ENCODE measurements at regions not wholly inside any gene's neighbourhood (a gene's known extent, or its start where the extent isn't known, plus 50 kb on each side); places are given as distances from the start of the nearest gene placed in this dataset.

GRCh38 chr12:93186621-93187020, 191.1 kb upstream of the NUDT4 start:
- Histone ChIP-seq H3K79me2 (ENCODE audit: control insufficient read depth in 1 of 2, insufficient read depth in 2 of 2, low read length in 2 of 2) (no peaks in the 10 kb centered on the region), H3K27ac (ENCODE audit: low read depth, low read length) (no peak overlapping the region), H2BK5ac (ENCODE audit: low read depth, low read length) (no peak overlapping the region), H4K20me1 (replicated peaks in 1 of 2; ENCODE audit: control insufficient read depth in 1 of 2, insufficient read depth in 2 of 2, low read length in 2 of 2) (no peaks in the 10 kb centered on the region), H3K23ac (ENCODE audit: insufficient read length) (no peak overlapping the region), H3K4me3 (ENCODE audit: extremely low read depth in 1 of 4, insufficient read depth in 2 of 4, low read depth in 3 of 4, low read length in 4 of 4) (no peak overlapping the region), H3K23me2 (ENCODE audit: low read depth, low read length) (peaks cover 1% of the 10 kb centered on the region; the same call in 1 of the 2 replicates), H2BK15ac (ENCODE audit: low read length) (no peak overlapping the region), H4K8ac (ENCODE audit: extremely low read depth, insufficient read depth, low read length) (no peak overlapping the region), H3K4me1 (replicated peaks in 1 of 4; ENCODE audit: control insufficient read depth in 3 of 4, insufficient read depth in 4 of 4, low read length in 3 of 4) (no peaks in the 10 kb centered on the region), H4K5ac (ENCODE audit: insufficient read length, low read depth, low read length) (no peak overlapping the region), H2AK5ac (ENCODE audit: low read depth, low read length) (no peak overlapping the region), H4K91ac (replicated peaks; ENCODE audit: insufficient read length, low read length) (no peak overlapping the region), H3K4ac (replicated peaks; ENCODE audit: insufficient read length, low read depth, low read length) (no peak overlapping the region), H3K4me2 (ENCODE audit: insufficient read depth in 1 of 2, low read depth in 2 of 2, low read length in 2 of 2) (no peak overlapping the region), H2AFZ (ENCODE audit: low read length) (no peak overlapping the region), H3K9ac (replicated peaks in 1 of 4; ENCODE audit: extremely low read depth in 1 of 4, low read depth in 3 of 4, low read length in 3 of 4) (no peak overlapping the region), H2BK12ac (ENCODE audit: low read depth, low read length) (no peak overlapping the region), H3K18ac (ENCODE audit: extremely low read depth, low read length) (no peak overlapping the region), H3K9me3 (ENCODE audit: insufficient read depth in 2 of 2, low read depth in 1 of 2, low read length in 1 of 2) (no peaks in the 10 kb centered on the region), H3K14ac (ENCODE audit: insufficient read length) (no peak overlapping the region), H2BK20ac (ENCODE audit: low read length) (no peak overlapping the region), H3K27me3 (replicated peaks in 1 of 4; ENCODE audit: control insufficient read depth in 3 of 4, extremely low read depth in 1 of 4, insufficient read depth in 3 of 4, low read length in 3 of 4) (no peaks in the 10 kb centered on the region), H3K79me1 (ENCODE audit: low read depth, low read length) (no peaks in the 10 kb centered on the region), H3K36me3 (ENCODE audit: control insufficient read depth in 2 of 4, insufficient read depth in 4 of 4, low read length in 3 of 4) (no peaks in the 10 kb centered on the region), H3K56ac (replicated peaks; ENCODE audit: insufficient read length, low read depth, low read length) (no peak overlapping the region), H2BK120ac (replicated peaks; ENCODE audit: low read depth, low read length) (no peak overlapping the region)
- ChIA-PET POLR2A (ENCODE audit: partially characterized antibody) (no interaction called here), CTCF (ENCODE audit: partially characterized antibody) (interaction anchor here (1.0 to 1.5 kb wide), 2 partner anchors 30 to 211 kb away, joined by 3 to 4 read pairs; no protein-coding TSS in a partner anchor)
- WGBS, 2 experiments (ENCODE audit: extremely low coverage in 1 of 2, insufficient coverage in 1 of 2, insufficient read length in 1 of 2, insufficient replicate concordance in 2 of 2, low coverage in 1 of 2, low lambda C conversion rate in 2 of 2, missing lambda C conversion rate in 1 of 2), result 89% methylated on average over 2 of the region's 2 CpGs; no CpG with 5 or more reads in 1 of the 2 experiments
- DNase-seq (ENCODE audit: low read depth in 1 of 2, low spot score in 2 of 2) (no peak), FAIRE-seq (no peak)
- TF ChIP-seq POLR2AphosphoS5 (IDR thresholded peaks at IDR 0.05; ENCODE audit: low read depth, low read length) (no peak), SRF (IDR thresholded peaks at IDR 0.05; ENCODE audit: low read depth, low read length) (no peak), SIRT6 (IDR thresholded peaks at IDR 0.05; ENCODE audit: low read length) (no peak), NRF1 (IDR thresholded peaks at IDR 0.05; ENCODE audit: low read depth, low read length) (no peak), SIN3A (conservative IDR thresholded peaks at IDR 0.05 in 1 of 2, IDR thresholded peaks at IDR 0.05 in 1 of 2; ENCODE audit: low read depth in 1 of 2, low read length in 2 of 2) (no peak), EGR1 (IDR thresholded peaks at IDR 0.05; ENCODE audit: borderline replicate concordance, low read depth, low read length) (no peak), E2F6 (IDR thresholded peaks at IDR 0.05) (no peak), HDAC6 (IDR thresholded peaks at IDR 0.05; ENCODE audit: low read depth, low read length) (no peak), HDAC2 (IDR thresholded peaks at IDR 0.05; ENCODE audit: borderline replicate concordance in 1 of 2, low read depth in 2 of 2, low read length in 2 of 2) (no peak), CTCF (IDR thresholded peaks at IDR 0.05; ENCODE audit: control extremely low read depth in 1 of 3, insufficient read depth in 1 of 3, low read depth in 1 of 3, low read length in 3 of 3) (no peak), SP2 (IDR thresholded peaks at IDR 0.05; ENCODE audit: low read length) (no peak), TBP (IDR thresholded peaks at IDR 0.05; ENCODE audit: low read depth, low read length) (no peak)

All from H1 (cell line).